ENCODE measurements at regions not wholly inside any gene's neighbourhood (a gene's known extent, or its start where the extent isn't known, plus 50 kb on each side); places are given as distances from the start of the nearest gene placed in this dataset.
A peak's percentile ranks its signal among the peaks of the same experiment; 100 is the strongest.

- TF ChIP-seq, protein P1, sequence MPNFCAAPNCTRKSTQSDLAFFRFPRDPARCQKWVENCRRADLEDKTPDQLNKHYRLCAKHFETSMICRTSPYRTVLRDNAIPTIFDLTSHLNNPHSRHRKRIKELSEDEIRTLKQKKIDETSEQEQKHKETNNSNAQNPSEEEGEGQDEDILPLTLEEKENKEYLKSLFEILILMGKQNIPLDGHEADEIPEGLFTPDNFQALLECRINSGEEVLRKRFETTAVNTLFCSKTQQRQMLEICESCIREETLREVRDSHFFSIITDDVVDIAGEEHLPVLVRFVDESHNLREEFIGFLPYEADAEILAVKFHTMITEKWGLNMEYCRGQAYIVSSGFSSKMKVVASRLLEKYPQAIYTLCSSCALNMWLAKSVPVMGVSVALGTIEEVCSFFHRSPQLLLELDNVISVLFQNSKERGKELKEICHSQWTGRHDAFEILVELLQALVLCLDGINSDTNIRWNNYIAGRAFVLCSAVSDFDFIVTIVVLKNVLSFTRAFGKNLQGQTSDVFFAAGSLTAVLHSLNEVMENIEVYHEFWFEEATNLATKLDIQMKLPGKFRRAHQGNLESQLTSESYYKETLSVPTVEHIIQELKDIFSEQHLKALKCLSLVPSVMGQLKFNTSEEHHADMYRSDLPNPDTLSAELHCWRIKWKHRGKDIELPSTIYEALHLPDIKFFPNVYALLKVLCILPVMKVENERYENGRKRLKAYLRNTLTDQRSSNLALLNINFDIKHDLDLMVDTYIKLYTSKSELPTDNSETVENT (CRISPR knock-in tag; IDR thresholded peaks at IDR 0.05), result no peak
- TF ChIP-seq NFRKB (IDR thresholded peaks at IDR 0.05; ENCODE audit: low read depth) (0 out of 2 replicates have a peak, but pooled peaks have one; percentile 19), CBFB (CRISPR knock-in tag; IDR thresholded peaks at IDR 0.05) (no peak), CTBP1 (IDR thresholded peaks at IDR 0.05; ENCODE audit: borderline replicate concordance) (no peak), CCNT2 (IDR thresholded peaks at IDR 0.05; ENCODE audit: borderline replicate concordance, extremely low read depth, insufficient read length, low read depth, low read length) (no peak), XRCC4 (IDR thresholded peaks at IDR 0.05; ENCODE audit: extremely low read depth, insufficient read depth, insufficient read length) (no peak), EZH2 (IDR thresholded peaks at IDR 0.05; ENCODE audit: borderline replicate concordance, low read depth, low read length) (no peak), TAF1 (IDR thresholded peaks at IDR 0.05; ENCODE audit: control insufficient read depth, extremely low read depth, insufficient read depth, low read length, severe bottlenecking) (no peak), MITF (IDR thresholded peaks at IDR 0.05) (no peak), TCF3 (CRISPR knock-in tag; IDR thresholded peaks at IDR 0.05) (peak; percentile 59), PRPF4 (IDR thresholded peaks at IDR 0.05; ENCODE audit: insufficient read depth, low read depth, low read length, poor library complexity, severe bottlenecking) (no peak), HCFC1 (IDR thresholded peaks at IDR 0.05; ENCODE audit: low read depth, low read length) (no peak), ZNF121 (CRISPR knock-in tag; conservative IDR thresholded peaks at IDR 0.05) (no peak), SRSF7 (optimal IDR thresholded peaks at IDR 0.05; ENCODE audit: low read depth, low read length) (no peak), XRCC3 (IDR thresholded peaks at IDR 0.05) (no peak), MYC (IDR thresholded peaks at IDR 0.05; ENCODE audit: low read depth, low read length) (peak; percentile 18; the same call in 1 of the 2 replicates), MYC (CRISPR knock-in tag; IDR thresholded peaks at IDR 0.05; ENCODE audit: borderline replicate concordance, low read depth) (no peak), BRF1 (IDR thresholded peaks at IDR 0.05; ENCODE audit: borderline replicate concordance, extremely low read depth, insufficient read length) (no peak), NR2C2 (CRISPR knock-in tag; IDR thresholded peaks at IDR 0.05) (no peak), NR2C2 (tag; IDR thresholded peaks at IDR 0.05) (peak; percentile 32; the same call in 1 of the 2 replicates), MTF1 (CRISPR knock-in tag; IDR thresholded peaks at IDR 0.05; ENCODE audit: borderline replicate concordance) (no peak), NR2F6 (CRISPR knock-in tag; IDR thresholded peaks at IDR 0.05) (no peak)
Observed at GRCh38 chr6:109296971-109297372, 85.3 kb downstream of the CD164 start (continued).

Measured in K562 (cell line).